Fibroblast of mammary gland (primary cell): ENCODE measurements at regions not wholly inside any gene's neighbourhood (a gene's known extent, or its start where the extent isn't known, plus 50 kb on each side); places are given as distances from the start of the nearest gene placed in this dataset.

ENCODE experiments used
- DNase-seq: peaks from one replicate; pipeline ENCODE4 v3.0.0-alpha.2; 2010; ENCODE audit warnings: low read depth
- H3K4me3 ChIP-seq: 2 replicates; pipeline ENCODE4 v1.5.1; 2011; ENCODE audit warnings: low read depth, mild to moderate bottlenecking, low read length, moderate library complexity; ENCODE audit not compliant: control insufficient read depth
- CTCF ChIP-seq: conservative IDR thresholded peaks from 2 replicates; pipeline ENCODE4 v1.5.1; 2011; ENCODE audit warnings: low read depth, low read length, inconsistent platforms; ENCODE audit not compliant: control insufficient read depth, insufficient read depth

GRCh38 chr6:140636908-140637402 lies 1262.5 kb upstream of the CITED2 start:
- H3K4me3 ChIP-seq = no peak overlapping the region
- DNase-seq = no peak
- TF ChIP-seq CTCF = no peak

- H3K4me3 ChIP-seq = no peak overlapping the region
- DNase-seq = no peak
- no peak for TF ChIP-seq CTCF
These were observed 1261.9 kb upstream of the CITED2 start for GRCh38 chr6:140636271-140636907.

GRCh38 chr6:140627002-140627401 lies 1252.6 kb upstream of the CITED2 start:
- TF ChIP-seq CTCF = no peak
- no peak overlapping the region for H3K4me3 ChIP-seq
- no peak for DNase-seq

GRCh38 chr6:140623498-140623897 lies 1249.0 kb upstream of the CITED2 start:
- TF ChIP-seq CTCF = no peak
- DNase-seq = peak; percentile 85
- H3K4me3 ChIP-seq = no peak overlapping the region

GRCh38 chr6:140620496-140620895 lies 1246.0 kb upstream of the CITED2 start:
- no peak overlapping the region for H3K4me3 ChIP-seq
- TF ChIP-seq CTCF = no peak
- DNase-seq = no peak

- H3K4me3 ChIP-seq = no peak overlapping the region
- DNase-seq = no peak
- TF ChIP-seq CTCF = no peak
These were observed 1235.5 kb upstream of the CITED2 start for GRCh38 chr6:140609956-140610355.

- H3K4me3 ChIP-seq = no peak overlapping the region
- no peak for DNase-seq
- no peak for TF ChIP-seq CTCF
These were observed 1234.9 kb upstream of the CITED2 start for GRCh38 chr6:140609321-140609720.
